DOHH2 (cell line): ENCODE measurements at regions not wholly inside any gene's neighbourhood (a gene's known extent, or its start where the extent isn't known, plus 50 kb on each side); places are given as distances from the start of the nearest gene placed in this dataset.

Experiments
- H3F3A ChIP-seq: fragments of 200-600 bp; sonication (generic), shearing (Covaris generic); 2 replicates; pipeline ENCODE4 v1.6.0; 2016; ENCODE audit warnings: antibody characterized with exemption, mild to moderate bottlenecking; ENCODE audit not compliant: control insufficient read depth, insufficient read depth
- H3K27ac ChIP-seq: fragments of 200-600 bp; sonication (generic); 2 replicates; pipeline ENCODE4 v1.5.1; 2014; ENCODE audit warnings: low read depth, mild to moderate bottlenecking, low read length, moderate library complexity
- H3K27me3 ChIP-seq: fragments of 200-600 bp; sonication (generic); 2 replicates; pipeline ENCODE4 v1.6.1; 2014; ENCODE audit warnings: mild to moderate bottlenecking, low read length, mixed read lengths; ENCODE audit not compliant: control insufficient read depth
- H3K36me3 ChIP-seq: fragments of 200-600 bp; sonication (generic); 2 replicates; pipeline ENCODE4 v1.6.1; 2014; ENCODE audit warnings: mild to moderate bottlenecking, low read length, moderate library complexity, mixed read lengths; ENCODE audit not compliant: control insufficient read depth
- H3K4me1 ChIP-seq: fragments of 200-600 bp; sonication (generic); 2 replicates; pipeline ENCODE4 v1.6.1; 2014; ENCODE audit warnings: mild to moderate bottlenecking, low read length, mixed read lengths; ENCODE audit not compliant: control insufficient read depth
- H3K4me2 ChIP-seq: fragments of 200-600 bp; sonication (generic); 2 replicates; pipeline ENCODE4 v1.6.0; 2014; ENCODE audit warnings: mild to moderate bottlenecking, low read length, moderate library complexity
- H3K4me3 ChIP-seq: fragments of 200-600 bp; sonication (generic); 2 replicates; pipeline ENCODE4 v1.5.1; 2014; ENCODE audit warnings: mild to moderate bottlenecking, low read length, mixed read lengths
- H3K79me2 ChIP-seq: fragments of 200-600 bp; sonication (generic); 2 replicates; pipeline ENCODE4 v1.6.1; 2014; ENCODE audit warnings: mild to moderate bottlenecking, low read length, mixed read lengths; ENCODE audit not compliant: control insufficient read depth
- H3K9me2 ChIP-seq: fragments of 200-600 bp; sonication (generic); replicated peaks from 2 replicates; pipeline ENCODE4 v1.6.1; 2014; ENCODE audit warnings: mild to moderate bottlenecking, low read length, mixed read lengths; ENCODE audit not compliant: control insufficient read depth
- H3K9me3 ChIP-seq: fragments of 200-600 bp; sonication (generic); 2 replicates; pipeline ENCODE4 v1.6.1; 2014; ENCODE audit warnings: antibody characterized with exemption, low read length, mixed read lengths; ENCODE audit not compliant: control insufficient read depth, insufficient read depth
- H4K20me1 ChIP-seq: fragments of 200-600 bp; sonication (generic); 2 replicates; pipeline ENCODE4 v1.6.0; 2014; ENCODE audit warnings: low read depth, mild to moderate bottlenecking, antibody characterized with exemption, low read length, moderate library complexity; ENCODE audit not compliant: control insufficient read depth, insufficient read depth
- EZH2phosphoT487 ChIP-seq: fragments of 200-600 bp; sonication (generic); IDR thresholded peaks from 2 replicates; pipeline ENCODE4 v1.6.1; 2017; ENCODE audit warnings: borderline replicate concordance, mild to moderate bottlenecking, antibody characterized with exemption, low read length, moderate library complexity, mixed read lengths
- TF ChIP-seq, protein P1 (sequence below): fragments of 200-600 bp; sonication (generic); IDR thresholded peaks from one replicate; pipeline ENCODE4 v1.5.1; 2014; ENCODE audit warnings: antibody characterized with exemption, mild to moderate bottlenecking, low read depth, low read length; ENCODE audit not compliant: poor library complexity, severe bottlenecking

DNA sequence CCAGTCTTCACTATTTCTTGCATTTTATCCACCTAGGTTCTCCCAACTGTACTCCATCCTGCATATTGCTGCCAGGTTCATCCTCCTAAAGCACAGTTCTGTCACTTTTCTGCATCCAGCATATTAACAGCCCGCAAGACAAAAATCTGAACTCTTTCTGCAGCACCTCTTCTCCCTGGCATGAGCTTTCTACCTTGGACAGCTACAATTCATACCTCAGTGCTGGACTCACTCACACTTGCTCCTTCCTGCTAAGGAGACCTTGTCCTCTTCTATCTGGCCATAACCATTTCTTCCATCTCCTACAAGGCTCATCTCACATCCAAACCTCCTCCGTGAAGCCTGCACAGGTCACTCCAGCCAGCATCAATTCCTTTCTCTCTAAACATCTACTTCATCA lies 170.1 kb upstream of the GRIP1 start:
- Histone ChIP-seq H3F3A (no peaks in the 10 kb centered on the region), H3K9me2 (no peaks in the 10 kb centered on the region), H3K4me3 (no peak overlapping the region), H3K36me3 (no peaks in the 10 kb centered on the region), H3K4me2 (no peak overlapping the region), H3K4me1 (peaks cover 16% of the 10 kb centered on the region), H3K79me2 (no peaks in the 10 kb centered on the region), H3K27me3 (no peaks in the 10 kb centered on the region), H4K20me1 (no peaks in the 10 kb centered on the region), H3K27ac (no peak overlapping the region), H3K9me3 (no peaks in the 10 kb centered on the region)
- TF ChIP-seq, protein P1, sequence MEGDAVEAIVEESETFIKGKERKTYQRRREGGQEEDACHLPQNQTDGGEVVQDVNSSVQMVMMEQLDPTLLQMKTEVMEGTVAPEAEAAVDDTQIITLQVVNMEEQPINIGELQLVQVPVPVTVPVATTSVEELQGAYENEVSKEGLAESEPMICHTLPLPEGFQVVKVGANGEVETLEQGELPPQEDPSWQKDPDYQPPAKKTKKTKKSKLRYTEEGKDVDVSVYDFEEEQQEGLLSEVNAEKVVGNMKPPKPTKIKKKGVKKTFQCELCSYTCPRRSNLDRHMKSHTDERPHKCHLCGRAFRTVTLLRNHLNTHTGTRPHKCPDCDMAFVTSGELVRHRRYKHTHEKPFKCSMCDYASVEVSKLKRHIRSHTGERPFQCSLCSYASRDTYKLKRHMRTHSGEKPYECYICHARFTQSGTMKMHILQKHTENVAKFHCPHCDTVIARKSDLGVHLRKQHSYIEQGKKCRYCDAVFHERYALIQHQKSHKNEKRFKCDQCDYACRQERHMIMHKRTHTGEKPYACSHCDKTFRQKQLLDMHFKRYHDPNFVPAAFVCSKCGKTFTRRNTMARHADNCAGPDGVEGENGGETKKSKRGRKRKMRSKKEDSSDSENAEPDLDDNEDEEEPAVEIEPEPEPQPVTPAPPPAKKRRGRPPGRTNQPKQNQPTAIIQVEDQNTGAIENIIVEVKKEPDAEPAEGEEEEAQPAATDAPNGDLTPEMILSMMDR, result no peak
- TF ChIP-seq EZH2phosphoT487, result no peak

- Histone ChIP-seq H3K4me2 (peak overlapping the region; percentile 33), H3K79me2 (no peaks in the 10 kb centered on the region), H3K36me3 (no peaks in the 10 kb centered on the region), H3F3A (no peaks in the 10 kb centered on the region), H3K4me1 (peaks cover 16% of the 10 kb centered on the region), H3K27me3 (no peaks in the 10 kb centered on the region), H4K20me1 (no peaks in the 10 kb centered on the region), H3K9me2 (no peaks in the 10 kb centered on the region), H3K4me3 (no peak overlapping the region), H3K27ac (no peak overlapping the region), H3K9me3 (no peaks in the 10 kb centered on the region)
- TF ChIP-seq EZH2phosphoT487, result no peak
Observed at GRCh38 chr12:66851134-66851533, 172.3 kb upstream of the GRIP1 start.

GRCh38 chr12:66852091-66852490 lies 173.2 kb upstream of the GRIP1 start:
- H3K9me3 ChIP-seq, result no peaks in the 10 kb centered on the region
- no peaks in the 10 kb centered on the region for H4K20me1 ChIP-seq
- no peaks in the 10 kb centered on the region for H3K9me2 ChIP-seq
- H3K36me3 ChIP-seq, result no peaks in the 10 kb centered on the region
- H3K4me2 ChIP-seq, result no peak overlapping the region
- H3K27me3 ChIP-seq, result no peaks in the 10 kb centered on the region
- no peak overlapping the region for H3K4me3 ChIP-seq
- H3K4me1 ChIP-seq, result peaks cover 11% of the 10 kb centered on the region
- H3F3A ChIP-seq, result no peaks in the 10 kb centered on the region
- H3K79me2 ChIP-seq, result no peaks in the 10 kb centered on the region
- H3K27ac ChIP-seq, result no peak overlapping the region
- TF ChIP-seq, protein P1, result no peak
- TF ChIP-seq EZH2phosphoT487, result no peak

DNA sequence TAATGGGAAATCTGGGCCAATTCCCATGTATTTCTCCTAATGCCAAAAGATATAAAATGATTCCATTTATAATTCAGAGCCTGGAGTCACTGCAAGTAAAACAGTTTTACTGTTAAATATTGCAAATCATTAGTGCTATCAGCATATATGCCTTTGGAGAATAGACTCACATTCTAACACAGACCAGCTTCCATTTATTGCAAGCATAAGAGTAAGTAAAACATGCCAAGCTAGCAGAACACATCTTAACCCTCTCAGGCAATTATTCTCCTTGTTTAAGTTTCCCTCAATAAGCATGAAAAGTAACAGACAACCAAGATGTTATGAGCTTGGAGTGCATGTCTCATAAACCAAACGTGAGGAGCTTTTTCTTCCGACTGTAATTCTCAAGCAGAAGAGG lies 173.9 kb upstream of the GRIP1 start:
- Histone ChIP-seq H3K27ac (no peak overlapping the region), H3K4me2 (no peak overlapping the region), H4K20me1 (no peaks in the 10 kb centered on the region), H3F3A (no peaks in the 10 kb centered on the region), H3K9me3 (no peaks in the 10 kb centered on the region), H3K79me2 (no peaks in the 10 kb centered on the region), H3K9me2 (no peaks in the 10 kb centered on the region), H3K4me3 (no peak overlapping the region), H3K36me3 (no peaks in the 10 kb centered on the region), H3K4me1 (peaks cover 10% of the 10 kb centered on the region), H3K27me3 (no peaks in the 10 kb centered on the region)
- TF ChIP-seq EZH2phosphoT487, result no peak
- TF ChIP-seq, protein P1, result no peak
